Nephron progenitor cell (in vitro differentiated cells): ENCODE measurements at regions not wholly inside any gene's neighbourhood (a gene's known extent, or its start where the extent isn't known, plus 50 kb on each side); places are given as distances from the start of the nearest gene placed in this dataset.

Experiments used
- DNase-seq: peaks from one replicate; pipeline ENCODE4 v3.0.0; 2021
- H3K27ac Mint-ChIP-seq: 2 replicates; pipeline ENCODE4 v1.8.0; 2021; ENCODE audit warnings: mild to moderate bottlenecking, moderate library complexity, mixed read lengths
- H3K27me3 Mint-ChIP-seq: 2 replicates; pipeline ENCODE4 v1.8.0; 2021; ENCODE audit warnings: mild to moderate bottlenecking, low read depth, mixed read lengths; ENCODE audit not compliant: poor library complexity
- H3K36me3 Mint-ChIP-seq: 2 replicates; pipeline ENCODE4 v1.8.0; 2021; ENCODE audit warnings: low read depth, mixed read lengths
- H3K4me1 Mint-ChIP-seq: 2 replicates; pipeline ENCODE4 v1.8.0; 2021; ENCODE audit warnings: mixed read lengths
- H3K4me3 Mint-ChIP-seq: 2 replicates; pipeline ENCODE4 v1.8.0; 2021; ENCODE audit warnings: mild to moderate bottlenecking, moderate library complexity, mixed read lengths
- H3K9me3 Mint-ChIP-seq: 2 replicates; pipeline ENCODE4 v1.8.0; 2021; ENCODE audit warnings: mild to moderate bottlenecking, moderate library complexity, mixed read lengths
- CTCF ChIP-seq: fragments of 200-600 bp; sonication (generic); IDR thresholded peaks from 2 replicates; pipeline ENCODE4 v1.5.0; 2021; ENCODE audit warnings: antibody characterized with exemption

DNA sequence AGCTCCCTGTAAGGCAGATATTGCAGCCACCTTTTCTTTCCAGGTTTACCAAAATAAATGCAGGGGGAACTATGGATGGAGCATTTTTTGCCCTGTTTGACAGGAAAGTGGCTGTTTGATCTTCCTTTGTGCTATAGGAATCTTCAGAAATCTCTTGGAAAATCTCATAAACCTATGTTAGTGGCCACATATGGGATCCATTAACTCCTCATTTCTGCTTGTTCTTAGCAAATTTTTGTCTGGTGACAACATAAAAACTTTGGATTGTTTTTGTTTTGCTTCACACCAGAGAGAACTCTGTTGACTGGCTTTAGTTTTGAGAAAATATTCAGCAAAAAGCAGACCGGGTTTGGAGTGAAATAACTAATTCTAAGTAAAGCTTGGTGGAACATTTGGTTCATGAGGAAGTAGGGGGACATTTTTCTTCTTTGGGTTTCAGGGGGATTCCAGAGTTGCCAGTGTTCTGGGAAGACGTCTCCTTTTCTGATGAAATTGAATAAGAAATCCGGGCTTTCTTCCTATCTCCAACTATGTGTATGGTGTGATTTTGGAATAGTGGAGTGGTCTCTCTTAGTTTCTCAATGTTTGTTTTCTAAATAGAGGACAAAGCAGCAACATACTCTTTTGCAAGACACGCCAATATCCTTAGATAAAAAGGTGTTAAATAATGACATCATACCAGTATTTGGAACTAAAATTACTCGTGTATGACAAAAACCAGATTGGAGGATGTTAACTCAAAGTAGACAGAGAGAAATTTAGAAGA is 174.4 kb downstream of the ICOS start:
- no peak overlapping the region for H3K27ac Mint-ChIP-seq
- H3K27me3 Mint-ChIP-seq: peaks cover 3% of the 10 kb centered on the region
- no peaks in the 10 kb centered on the region for H3K36me3 Mint-ChIP-seq
- no peak overlapping the region for H3K4me3 Mint-ChIP-seq
- no peak for DNase-seq
- H3K4me1 Mint-ChIP-seq: peaks cover 70% of the 10 kb centered on the region
- TF ChIP-seq CTCF: no peak
- no peaks in the 10 kb centered on the region for H3K9me3 Mint-ChIP-seq

GRCh38 chr2:204112084-204112770 is 175.7 kb downstream of the ICOS start:
- H3K27me3 Mint-ChIP-seq: no peaks in the 10 kb centered on the region
- no peaks in the 10 kb centered on the region for H3K9me3 Mint-ChIP-seq
- no peak overlapping the region for H3K4me3 Mint-ChIP-seq
- H3K27ac Mint-ChIP-seq: no peak overlapping the region
- no peaks in the 10 kb centered on the region for H3K36me3 Mint-ChIP-seq
- H3K4me1 Mint-ChIP-seq: peaks cover 83% of the 10 kb centered on the region
- no peak for TF ChIP-seq CTCF
- DNase-seq: no peak

DNA sequence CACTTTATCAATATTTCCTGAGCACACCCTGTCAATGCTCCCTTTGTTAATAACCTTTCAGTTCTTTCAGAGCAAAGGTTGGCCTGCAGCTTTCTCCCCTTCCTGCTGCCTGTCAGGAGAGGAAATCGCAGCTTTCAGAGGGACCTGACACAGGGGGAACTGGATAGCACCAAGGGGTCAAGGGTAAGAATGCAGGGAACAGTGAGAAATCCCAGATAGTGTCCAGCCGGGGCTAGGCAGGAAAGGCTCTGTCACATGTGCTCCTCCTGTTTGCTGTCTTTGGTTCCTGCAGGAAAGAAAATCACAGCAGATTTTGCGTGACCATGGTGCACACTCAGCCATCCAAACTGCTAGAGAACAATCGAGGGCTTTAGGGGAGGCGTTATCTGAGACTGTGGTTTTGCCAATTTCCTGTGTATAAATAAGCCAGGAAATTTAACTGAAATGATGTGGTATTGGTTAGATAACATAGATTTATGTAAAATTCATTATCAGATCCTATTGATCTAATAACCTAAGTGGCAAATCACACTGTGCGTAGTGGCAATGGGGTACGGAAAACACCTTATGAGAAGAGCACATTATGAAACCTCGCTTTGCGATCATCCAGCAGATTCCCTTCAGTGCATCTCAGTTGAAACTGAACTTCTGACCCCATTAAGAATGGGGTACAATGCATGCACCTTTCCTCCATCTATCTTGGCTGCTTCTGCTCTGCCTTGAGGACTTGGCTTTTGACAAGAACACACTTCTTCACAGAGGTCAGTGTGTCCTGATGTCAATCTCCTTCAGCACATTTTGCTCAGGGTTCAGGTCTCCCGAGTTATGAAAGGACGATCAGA is 178.0 kb downstream of the ICOS start:
- no peaks in the 10 kb centered on the region for H3K27me3 Mint-ChIP-seq
- H3K36me3 Mint-ChIP-seq: no peaks in the 10 kb centered on the region
- no peaks in the 10 kb centered on the region for H3K9me3 Mint-ChIP-seq
- H3K27ac Mint-ChIP-seq: no peak overlapping the region
- TF ChIP-seq CTCF: no peak
- peak; percentile 5 for DNase-seq
- H3K4me1 Mint-ChIP-seq: peaks cover 69% of the 10 kb centered on the region
- H3K4me3 Mint-ChIP-seq: no peak overlapping the region

GRCh38 chr2:204115137-204116056 is 178.8 kb downstream of the ICOS start:
- Mint-ChIP-seq H3K9me3 (no peaks in the 10 kb centered on the region), H3K4me3 (no peak overlapping the region), H3K27ac (no peak overlapping the region), H3K36me3 (no peaks in the 10 kb centered on the region), H3K27me3 (no peaks in the 10 kb centered on the region), H3K4me1 (peaks cover 61% of the 10 kb centered on the region)
- TF ChIP-seq CTCF: no peak
- no peak for DNase-seq

DNA sequence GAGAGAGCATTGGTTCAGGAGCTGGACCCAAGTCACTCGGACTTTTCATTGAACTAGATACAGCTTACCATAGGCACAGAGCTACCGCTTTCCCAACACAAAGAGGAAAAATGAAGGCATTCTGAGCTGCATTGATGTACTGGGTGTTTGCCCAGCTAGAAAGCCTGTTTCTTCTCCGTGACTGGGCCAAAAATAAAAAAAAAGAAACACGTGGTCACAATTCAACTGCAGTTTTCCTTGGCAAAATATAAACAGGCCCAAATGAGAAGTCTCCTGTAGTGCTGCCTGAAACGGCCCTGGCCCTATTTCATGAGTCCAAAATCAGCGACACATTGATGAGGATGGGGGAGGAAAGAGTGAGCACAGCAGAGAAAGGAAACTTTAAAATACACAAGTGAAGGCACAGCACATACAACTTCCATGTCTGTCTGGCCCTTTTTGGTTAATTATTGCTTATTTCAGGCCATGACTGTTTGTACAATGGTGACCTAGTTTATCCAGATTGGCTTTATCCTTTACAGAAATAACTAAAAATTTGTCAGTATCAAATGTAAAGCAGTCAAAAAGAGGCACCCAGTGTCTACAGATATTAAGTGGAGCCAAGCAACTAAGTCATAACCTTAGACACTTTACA is 179.7 kb downstream of the ICOS start:
- no peak for DNase-seq
- no peak for TF ChIP-seq CTCF
- no peak overlapping the region for H3K4me3 Mint-ChIP-seq
- no peaks in the 10 kb centered on the region for H3K9me3 Mint-ChIP-seq
- H3K36me3 Mint-ChIP-seq: no peaks in the 10 kb centered on the region
- peaks cover 52% of the 10 kb centered on the region for H3K4me1 Mint-ChIP-seq
- H3K27me3 Mint-ChIP-seq: no peaks in the 10 kb centered on the region
- no peak overlapping the region for H3K27ac Mint-ChIP-seq
